HCT116 (cell line): ENCODE measurements at regions not wholly inside any gene's neighbourhood (a gene's known extent, or its start where the extent isn't known, plus 50 kb on each side); places are given as distances from the start of the nearest gene placed in this dataset.

Source experiments
- ATAC-seq: fragments of 200-7000 bp; cut with Tn5 transposase; 2 replicates; pipeline ENCODE4 v1.9.1; 2020; ENCODE audit warnings: mild to moderate bottlenecking, moderate library complexity
- BruUV-seq: library from RNA; stranded (reverse); fragments of 400-500 nt; replicated peaks from 2 replicates; lab custom pipeline; 2021; lab: Mats Ljungman, UMichigan
- CTCF ChIA-PET: fragments of 300-600 bp; sonication (Branson Sonifier 250); formaldehyde crosslinking; loops from one replicate; lab custom pipeline; 2021; ENCODE audit warnings: antibody characterized with exemption; lab: Charles Lee
- POLR2A ChIA-PET: fragments of 300-600, 350-600 bp; sonication (Branson Sonifier 250); formaldehyde crosslinking; loops from one replicate; lab custom pipeline; 2021; ENCODE audit warnings: antibody characterized with exemption; lab: Charles Lee
- RAD21 ChIA-PET, 2 experiments: fragments of 300-600 bp; sonication (Branson Sonifier 250); formaldehyde crosslinking; loops; one replicate each; lab custom pipeline; 2023; ENCODE audit warnings: low total read pairs in 2 of 2; ENCODE audit not compliant: uncharacterized antibody in 2 of 2, unreplicated experiment in 2 of 2, low non-redundant PET in 1 of 2; lab: Charles Lee
- DNase-seq: peaks from one replicate; pipeline ENCODE4 v3.0.0-alpha.2; 2010; ENCODE audit warnings: low read depth, low spot score
- H2AFZ ChIP-seq: fragments of 200-600 bp; shearing (Covaris generic), sonication (generic); 2 replicates; pipeline ENCODE4 v1.6.1; 2017; ENCODE audit warnings: low read depth, mixed run types, mixed read lengths, antibody characterized with exemption, low read length; ENCODE audit not compliant: poor library complexity, severe bottlenecking
- H3K27ac ChIP-seq: 2 replicates; pipeline ENCODE4 v1.5.1; 2012; ENCODE audit warnings: low read depth, low read length
- H3K27me3 ChIP-seq: fragments of 200-600 bp; sonication (generic); 2 replicates; pipeline ENCODE4 v1.6.1; 2016; ENCODE audit warnings: mixed run types, low read length, mixed read lengths; ENCODE audit not compliant: insufficient read depth
- H3K36me3 ChIP-seq, 2 experiments: fragments of 200-500 bp in 1 of 2; fragments of 200-600 bp in 1 of 2; sonication (Bioruptor generic) in 1 of 2; sonication (generic) in 1 of 2; 2 replicates each; pipeline versions ENCODE4 v1.5.1 to v1.6.1; 2014 to 2016; ENCODE audit warnings: low read length in 2 of 2, inconsistent platforms in 1 of 2, mixed read lengths in 1 of 2, mixed run types in 1 of 2; ENCODE audit not compliant: insufficient read depth in 2 of 2, control insufficient read depth in 1 of 2
- H3K4me1 ChIP-seq, 2 experiments: fragments of 200-600 bp in 1 of 2; sonication (generic) in 1 of 2; 2 replicates each; pipeline versions ENCODE4 v1.5.1 to v1.6.1; 2012 to 2017; ENCODE audit warnings: low read length in 2 of 2, inconsistent platforms in 1 of 2, mild to moderate bottlenecking in 1 of 2, mixed read lengths in 1 of 2, mixed run types in 1 of 2, moderate library complexity in 1 of 2; ENCODE audit not compliant: insufficient read depth in 2 of 2, control insufficient read depth in 1 of 2
- H3K4me2 ChIP-seq: fragments of 200-600 bp; sonication (generic); 2 replicates; pipeline ENCODE4 v1.6.1; 2017; ENCODE audit warnings: mixed run types, low read length, mixed read lengths
- H3K4me3 ChIP-seq, 2 experiments: fragments of 200-600 bp in 1 of 2; sonication (generic) in 1 of 2; replicated peaks in 1 of 2; 2 replicates each; pipeline ENCODE4 v1.5.1; 2011 to 2016; ENCODE audit warnings: low read length in 2 of 2, control low read depth in 1 of 2, low read depth in 1 of 2, mild to moderate bottlenecking in 1 of 2, mixed read lengths in 1 of 2, mixed run types in 1 of 2
- H3K79me2 ChIP-seq: fragments of 200-600 bp; sonication (generic); 2 replicates; pipeline ENCODE4 v1.6.1; 2017; ENCODE audit warnings: mild to moderate bottlenecking, mixed run types, low read length, moderate library complexity, mixed read lengths; ENCODE audit not compliant: insufficient read depth
- H3K9ac ChIP-seq: fragments of 200-600 bp; sonication (generic); 2 replicates; pipeline ENCODE4 v1.6.1; 2016; ENCODE audit warnings: low read length, mixed read lengths
- H3K9me2 ChIP-seq: fragments of 200-600 bp; sonication (generic), shearing (Covaris generic); 2 replicates; pipeline ENCODE4 v1.6.1; 2017; ENCODE audit warnings: mixed run types, mild to moderate bottlenecking, moderate library complexity; ENCODE audit not compliant: insufficient read depth
- H3K9me3 ChIP-seq, 2 experiments: fragments of 200-500 bp in 1 of 2; fragments of 200-600 bp in 1 of 2; sonication (Bioruptor generic) in 1 of 2; sonication (generic) in 1 of 2; 2 replicates each; pipeline ENCODE4 v1.6.1; 2014 to 2017; ENCODE audit warnings: low read length in 2 of 2, mixed read lengths in 2 of 2, inconsistent platforms in 1 of 2, low read depth in 1 of 2, mild to moderate bottlenecking in 1 of 2, mixed run types in 1 of 2, moderate library complexity in 1 of 2; ENCODE audit not compliant: control insufficient read depth in 1 of 2, insufficient read depth in 1 of 2
- H4K20me1 ChIP-seq: fragments of 200-600 bp; sonication (generic), shearing (Covaris generic); 2 replicates; pipeline ENCODE4 v1.6.1; 2017; ENCODE audit warnings: mixed run types, mild to moderate bottlenecking, moderate library complexity; ENCODE audit not compliant: insufficient read depth
- CBX3 ChIP-seq: IDR thresholded peaks from 2 replicates; pipeline ENCODE4 v1.6.1; 2012; ENCODE audit warnings: low read depth
- EGR1 ChIP-seq: IDR thresholded peaks from 2 replicates; pipeline ENCODE4 v1.6.1; 2012; ENCODE audit warnings: low read depth
- ELF1 ChIP-seq: IDR thresholded peaks from 2 replicates; pipeline ENCODE4 v1.6.1; 2012; ENCODE audit warnings: low read depth, borderline replicate concordance
- EZH2phosphoT487 ChIP-seq: fragments of 200-600 bp; IDR thresholded peaks from 2 replicates; pipeline ENCODE4 v1.6.1; 2018; ENCODE audit warnings: antibody characterized with exemption, borderline replicate concordance
- FOSL1 ChIP-seq: IDR thresholded peaks from 2 replicates; pipeline ENCODE4 v1.6.1; 2012; ENCODE audit warnings: low read depth
- POLR2A ChIP-seq: IDR thresholded peaks from 2 replicates; pipeline ENCODE4 v1.7.0; 2011; ENCODE audit warnings: borderline replicate concordance; ENCODE audit not compliant: insufficient read depth, insufficient read length; ENCODE audit errors: extremely low read depth
- SP1 ChIP-seq: IDR thresholded peaks from 2 replicates; pipeline ENCODE4 v1.6.1; 2012; ENCODE audit warnings: low read depth
- SRF ChIP-seq: IDR thresholded peaks from 2 replicates; pipeline ENCODE4 v1.6.1; 2012; ENCODE audit warnings: low read depth
- TCF7L2 ChIP-seq: IDR thresholded peaks from 2 replicates; pipeline ENCODE4 v1.7.0; 2011; ENCODE audit warnings: borderline replicate concordance, inconsistent platforms; ENCODE audit not compliant: insufficient read depth, insufficient read length; ENCODE audit errors: extremely low read depth
- ZNF274 ChIP-seq: fragments of 200-500 bp; sonication (Bioruptor generic); IDR thresholded peaks from 2 replicates; pipeline ENCODE4 v1.6.1; 2014; ENCODE audit warnings: mild to moderate bottlenecking, low read depth, low read length, inconsistent platforms
- intact Hi-C: fragments of 100-400 bp; cut with micrococcal nuclease; formaldehyde crosslinking; loops from 2 replicates; pipeline ENCODE4 v1.10.0; 2022
- TF ChIP-seq, protein P1 (sequence below): IDR thresholded peaks from 2 replicates; pipeline ENCODE4 v1.6.1; 2011; ENCODE audit warnings: mild to moderate bottlenecking, low read length, moderate library complexity; ENCODE audit not compliant: insufficient replicate concordance; ENCODE audit errors: extremely low read depth

DNA sequence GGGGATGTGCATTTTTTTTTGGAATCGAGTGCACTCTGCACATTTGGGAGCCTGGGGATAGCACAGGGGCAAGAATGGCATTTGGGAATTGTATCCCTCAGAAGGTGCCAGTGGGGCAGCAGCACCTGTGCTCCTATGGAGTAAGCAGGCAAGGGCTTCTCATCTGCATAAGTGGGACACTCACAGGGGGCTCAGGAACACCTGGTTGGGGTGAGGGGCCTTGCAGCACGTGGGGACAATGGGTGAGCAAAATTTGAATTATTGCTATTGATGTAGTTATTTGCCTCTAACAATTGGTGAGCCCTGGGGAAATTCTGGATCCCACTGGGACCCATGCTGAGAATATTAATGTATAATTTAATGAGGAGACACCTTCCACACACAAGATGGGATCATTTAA lies 274.2 kb downstream of the TTC6 start:
- ChIA-PET POLR2A (no interaction called here), RAD21 (no interaction called here), CTCF (interaction anchor here (0.6 kb wide), 1 partner anchor 160 kb away, joined by 3 read pairs; no protein-coding TSS in a partner anchor)
- intact Hi-C loops = loop anchor here (5.0 kb wide), 1 partner anchor 637 kb away; no protein-coding TSS in a partner anchor
- Histone ChIP-seq H3K9me3 (no peaks in the 10 kb centered on the region), H3K9me2 (no peaks in the 10 kb centered on the region), H3K36me3 (no peaks in the 10 kb centered on the region), H3K4me1 (no peaks in the 10 kb centered on the region), H4K20me1 (no peaks in the 10 kb centered on the region), H3K9ac (no peak overlapping the region), H3K79me2 (no peaks in the 10 kb centered on the region), H2AFZ (no peak overlapping the region), H3K4me2 (no peak overlapping the region), H3K4me3 (no peak overlapping the region), H3K27me3 (no peaks in the 10 kb centered on the region), H3K27ac (no peak overlapping the region)
- TF ChIP-seq, protein P1, sequence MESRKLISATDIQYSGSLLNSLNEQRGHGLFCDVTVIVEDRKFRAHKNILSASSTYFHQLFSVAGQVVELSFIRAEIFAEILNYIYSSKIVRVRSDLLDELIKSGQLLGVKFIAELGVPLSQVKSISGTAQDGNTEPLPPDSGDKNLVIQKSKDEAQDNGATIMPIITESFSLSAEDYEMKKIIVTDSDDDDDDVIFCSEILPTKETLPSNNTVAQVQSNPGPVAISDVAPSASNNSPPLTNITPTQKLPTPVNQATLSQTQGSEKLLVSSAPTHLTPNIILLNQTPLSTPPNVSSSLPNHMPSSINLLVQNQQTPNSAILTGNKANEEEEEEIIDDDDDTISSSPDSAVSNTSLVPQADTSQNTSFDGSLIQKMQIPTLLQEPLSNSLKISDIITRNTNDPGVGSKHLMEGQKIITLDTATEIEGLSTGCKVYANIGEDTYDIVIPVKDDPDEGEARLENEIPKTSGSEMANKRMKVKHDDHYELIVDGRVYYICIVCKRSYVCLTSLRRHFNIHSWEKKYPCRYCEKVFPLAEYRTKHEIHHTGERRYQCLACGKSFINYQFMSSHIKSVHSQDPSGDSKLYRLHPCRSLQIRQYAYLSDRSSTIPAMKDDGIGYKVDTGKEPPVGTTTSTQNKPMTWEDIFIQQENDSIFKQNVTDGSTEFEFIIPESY = no peak
- no peak for TF ChIP-seq POLR2A
- TF ChIP-seq FOSL1 = no peak
- no peak for TF ChIP-seq EZH2phosphoT487
- TF ChIP-seq EGR1 = no peak
- no peak for TF ChIP-seq ELF1
- no peak for TF ChIP-seq SP1
- no peak for TF ChIP-seq SRF
- no peak for TF ChIP-seq TCF7L2
- TF ChIP-seq ZNF274 = no peak
- TF ChIP-seq CBX3 = no peak
- DNase-seq = no peak
- no peak for ATAC-seq
- no TSS peak for BruUV-seq
